ENCODE measurements at regions not wholly inside any gene's neighbourhood (a gene's known extent, or its start where the extent isn't known, plus 50 kb on each side); places are given as distances from the start of the nearest gene placed in this dataset.

- Histone ChIP-seq H3K4me1 (ENCODE audit: insufficient read depth, low read length) (no peaks in the 10 kb centered on the region), H3K9me3 (ENCODE audit: low read length) (no peaks in the 10 kb centered on the region), H3K27ac (ENCODE audit: low read length) (no peak overlapping the region), H2AFZ (ENCODE audit: low read length) (no peak overlapping the region), H3F3A (ENCODE audit: low read length, unreplicated experiment) (no peaks in the 10 kb centered on the region), H3K4me3 (ENCODE audit: low read length) (no peak overlapping the region), H3K27me3 (ENCODE audit: low read length) (no peaks in the 10 kb centered on the region), H3K4me2 (ENCODE audit: low read length) (no peak overlapping the region), H3K9me2 (replicated peaks; ENCODE audit: low read length) (no peaks in the 10 kb centered on the region), H3K36me3 (ENCODE audit: low read depth, low read length) (no peaks in the 10 kb centered on the region), H3K9ac (ENCODE audit: low read length) (no peak overlapping the region), H4K20me1 (ENCODE audit: low read length) (no peaks in the 10 kb centered on the region), H3K79me2 (ENCODE audit: low read length) (no peaks in the 10 kb centered on the region)
- ChIA-PET POLR2A (ENCODE audit: unreplicated experiment) (no interaction called here), CTCF (no interaction called here)
- TF ChIP-seq EZH2phosphoT487 (IDR thresholded peaks at IDR 0.05; ENCODE audit: borderline replicate concordance, low read length) (no peak), EZH2 (IDR thresholded peaks at IDR 0.05; ENCODE audit: low read length, unreplicated experiment) (no peak), CTCF (conservative IDR thresholded peaks at IDR 0.05; ENCODE audit: low read depth, low read length) (no peak)
- no peak for DNase-seq
- intact Hi-C loops (cut with micrococcal nuclease), result no loop called here
- BruUV-seq (replicated peaks), result no TSS peak
- no peak for ATAC-seq
Measured at GRCh38 chr9:638152-638551, 203.3 kb upstream of the DMRT1 start.

GRCh38 chr9:642014-642413, 199.5 kb upstream of the DMRT1 start:
- no peak for DNase-seq
- Histone ChIP-seq H3K9me3 (ENCODE audit: low read length) (no peaks in the 10 kb centered on the region), H3K27ac (ENCODE audit: low read length) (no peak overlapping the region), H4K20me1 (ENCODE audit: low read length) (no peaks in the 10 kb centered on the region), H3K9ac (ENCODE audit: low read length) (no peak overlapping the region), H3F3A (ENCODE audit: low read length, unreplicated experiment) (no peaks in the 10 kb centered on the region), H3K4me1 (ENCODE audit: insufficient read depth, low read length) (no peaks in the 10 kb centered on the region), H3K4me2 (ENCODE audit: low read length) (no peak overlapping the region), H3K79me2 (ENCODE audit: low read length) (no peaks in the 10 kb centered on the region), H3K36me3 (ENCODE audit: low read depth, low read length) (no peaks in the 10 kb centered on the region), H3K9me2 (replicated peaks; ENCODE audit: low read length) (no peaks in the 10 kb centered on the region), H3K4me3 (ENCODE audit: low read length) (no peak overlapping the region), H2AFZ (ENCODE audit: low read length) (no peak overlapping the region), H3K27me3 (ENCODE audit: low read length) (no peaks in the 10 kb centered on the region)
- POLR2A ChIA-PET (ENCODE audit: unreplicated experiment), result no interaction called here
- intact Hi-C loops (cut with micrococcal nuclease), result no loop called here
- CTCF ChIA-PET, result no interaction called here
- TF ChIP-seq CTCF (conservative IDR thresholded peaks at IDR 0.05; ENCODE audit: low read depth, low read length) (no peak), EZH2 (IDR thresholded peaks at IDR 0.05; ENCODE audit: low read length, unreplicated experiment) (no peak), EZH2phosphoT487 (IDR thresholded peaks at IDR 0.05; ENCODE audit: borderline replicate concordance, low read length) (no peak)
- BruUV-seq (replicated peaks), result no TSS peak
- no peak for ATAC-seq

- Histone ChIP-seq H3K4me2 (ENCODE audit: low read length) (no peak overlapping the region), H3K9me3 (ENCODE audit: low read length) (no peaks in the 10 kb centered on the region), H2AFZ (ENCODE audit: low read length) (no peak overlapping the region), H3K27me3 (ENCODE audit: low read length) (no peaks in the 10 kb centered on the region), H4K20me1 (ENCODE audit: low read length) (no peaks in the 10 kb centered on the region), H3K36me3 (ENCODE audit: low read depth, low read length) (no peaks in the 10 kb centered on the region), H3K9ac (ENCODE audit: low read length) (no peak overlapping the region), H3F3A (ENCODE audit: low read length, unreplicated experiment) (no peaks in the 10 kb centered on the region), H3K9me2 (replicated peaks; ENCODE audit: low read length) (no peaks in the 10 kb centered on the region), H3K79me2 (ENCODE audit: low read length) (no peaks in the 10 kb centered on the region), H3K27ac (ENCODE audit: low read length) (no peak overlapping the region), H3K4me1 (ENCODE audit: insufficient read depth, low read length) (no peaks in the 10 kb centered on the region), H3K4me3 (ENCODE audit: low read length) (no peak overlapping the region)
- no TSS peak for BruUV-seq (replicated peaks)
- no peak for DNase-seq
- intact Hi-C loops (cut with micrococcal nuclease), result no loop called here
- TF ChIP-seq EZH2phosphoT487 (IDR thresholded peaks at IDR 0.05; ENCODE audit: borderline replicate concordance, low read length) (no peak), EZH2 (IDR thresholded peaks at IDR 0.05; ENCODE audit: low read length, unreplicated experiment) (no peak), CTCF (conservative IDR thresholded peaks at IDR 0.05; ENCODE audit: low read depth, low read length) (no peak)
- CTCF ChIA-PET, result no interaction called here
- no peak for ATAC-seq
- POLR2A ChIA-PET (ENCODE audit: unreplicated experiment), result no interaction called here
Measured at GRCh38 chr9:643966-644365, 197.5 kb upstream of the DMRT1 start.
